ENCODE measurements at regions not wholly inside any gene's neighbourhood (a gene's known extent, or its start where the extent isn't known, plus 50 kb on each side); places are given as distances from the start of the nearest gene placed in this dataset.

- TF ChIP-seq, protein P1, sequence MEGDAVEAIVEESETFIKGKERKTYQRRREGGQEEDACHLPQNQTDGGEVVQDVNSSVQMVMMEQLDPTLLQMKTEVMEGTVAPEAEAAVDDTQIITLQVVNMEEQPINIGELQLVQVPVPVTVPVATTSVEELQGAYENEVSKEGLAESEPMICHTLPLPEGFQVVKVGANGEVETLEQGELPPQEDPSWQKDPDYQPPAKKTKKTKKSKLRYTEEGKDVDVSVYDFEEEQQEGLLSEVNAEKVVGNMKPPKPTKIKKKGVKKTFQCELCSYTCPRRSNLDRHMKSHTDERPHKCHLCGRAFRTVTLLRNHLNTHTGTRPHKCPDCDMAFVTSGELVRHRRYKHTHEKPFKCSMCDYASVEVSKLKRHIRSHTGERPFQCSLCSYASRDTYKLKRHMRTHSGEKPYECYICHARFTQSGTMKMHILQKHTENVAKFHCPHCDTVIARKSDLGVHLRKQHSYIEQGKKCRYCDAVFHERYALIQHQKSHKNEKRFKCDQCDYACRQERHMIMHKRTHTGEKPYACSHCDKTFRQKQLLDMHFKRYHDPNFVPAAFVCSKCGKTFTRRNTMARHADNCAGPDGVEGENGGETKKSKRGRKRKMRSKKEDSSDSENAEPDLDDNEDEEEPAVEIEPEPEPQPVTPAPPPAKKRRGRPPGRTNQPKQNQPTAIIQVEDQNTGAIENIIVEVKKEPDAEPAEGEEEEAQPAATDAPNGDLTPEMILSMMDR (IDR thresholded peaks at IDR 0.05): no peak
- TF ChIP-seq POLR2AphosphoS5 (IDR thresholded peaks at IDR 0.05): no peak
- no peak for TF ChIP-seq POLR2A (IDR thresholded peaks at IDR 0.05; ENCODE audit: low read depth)
- no peak for TF ChIP-seq EP300 (IDR thresholded peaks at IDR 0.05)
Observed at GRCh38 chr2:56089931-56090330, 93.9 kb upstream of the CCDC85A start.
